Coronary artery (tissue), 2 donors: ENCODE measurements at regions not wholly inside any gene's neighbourhood (a gene's known extent, or its start where the extent isn't known, plus 50 kb on each side); places are given as distances from the start of the nearest gene placed in this dataset.

Source experiments
- DNase-seq: peaks from one replicate; pipeline ENCODE4 v3.0.0-alpha.2; 2017; ENCODE audit warnings: low spot score
- H3K27ac ChIP-seq, 2 donors: fragments of 200-600 bp; sonication (generic); one replicate each; pipeline ENCODE4 v1.5.1; 2016 to 2019
- H3K4me3 ChIP-seq: fragments of 200-600 bp; sonication (generic); 2 replicates; pipeline ENCODE4 v1.5.1; 2016; ENCODE audit warnings: mild to moderate bottlenecking, moderate library complexity
- CTCF ChIP-seq: fragments of 200-600 bp; sonication (generic); IDR thresholded peaks from one replicate; pipeline ENCODE4 v1.5.1; 2019; ENCODE audit warnings: antibody characterized with exemption

GRCh38 chr9:113687680-113688371 lies 188.3 kb upstream of the ZNF618 start:
- no peak overlapping the region for H3K27ac ChIP-seq
- TF ChIP-seq CTCF: no peak
- H3K4me3 ChIP-seq: peak overlapping the region; percentile 59
- no peak for DNase-seq

GRCh38 chr9:113690055-113690740 lies 185.9 kb upstream of the ZNF618 start:
- no peak overlapping the region for H3K4me3 ChIP-seq
- no peak overlapping the region for H3K27ac ChIP-seq
- no peak for TF ChIP-seq CTCF
- DNase-seq: no peak

GRCh38 chr9:113692256-113692655 lies 183.9 kb upstream of the ZNF618 start:
- DNase-seq: no peak
- no peak for TF ChIP-seq CTCF
- no peak overlapping the region for H3K4me3 ChIP-seq
- no peak overlapping the region for H3K27ac ChIP-seq

GRCh38 chr9:113694912-113695311 lies 181.2 kb upstream of the ZNF618 start:
- no peak overlapping the region for H3K27ac ChIP-seq
- H3K4me3 ChIP-seq: no peak overlapping the region
- no peak for DNase-seq
- TF ChIP-seq CTCF: no peak

- TF ChIP-seq CTCF: no peak
- no peak overlapping the region for H3K27ac ChIP-seq
- no peak overlapping the region for H3K4me3 ChIP-seq
- DNase-seq: no peak
Observed at GRCh38 chr9:113695440-113695851, 180.7 kb upstream of the ZNF618 start.

- Histone ChIP-seq H3K4me3 (no peak overlapping the region), H3K27ac (no peak overlapping the region)
- no peak for TF ChIP-seq CTCF
- DNase-seq: no peak
Observed at GRCh38 chr9:113695901-113696300, 180.2 kb upstream of the ZNF618 start.
